ENCODE measurements at regions not wholly inside any gene's neighbourhood (a gene's known extent, or its start where the extent isn't known, plus 50 kb on each side); places are given as distances from the start of the nearest gene placed in this dataset.

DNA sequence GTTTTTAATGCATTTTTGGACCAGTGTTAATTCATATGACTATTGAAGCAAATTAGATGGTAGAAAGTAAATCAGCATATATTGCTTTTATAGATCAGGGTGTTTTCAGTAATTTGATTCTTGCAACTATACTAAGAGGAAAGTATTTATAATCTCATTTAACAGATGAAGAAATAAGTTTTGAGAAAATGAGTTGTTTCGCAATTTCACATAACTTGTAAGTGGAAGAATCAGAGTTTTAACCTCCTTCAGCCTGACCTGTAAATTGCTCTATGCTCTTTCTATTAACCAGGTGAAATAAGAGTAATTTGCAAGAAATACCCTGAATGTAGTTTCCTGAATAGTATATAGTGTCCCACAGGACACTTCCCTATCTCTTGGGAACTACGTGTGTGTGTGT lies 1106.8 kb upstream of the RAG2 start:
- ATAC-seq = no peak

DNA sequence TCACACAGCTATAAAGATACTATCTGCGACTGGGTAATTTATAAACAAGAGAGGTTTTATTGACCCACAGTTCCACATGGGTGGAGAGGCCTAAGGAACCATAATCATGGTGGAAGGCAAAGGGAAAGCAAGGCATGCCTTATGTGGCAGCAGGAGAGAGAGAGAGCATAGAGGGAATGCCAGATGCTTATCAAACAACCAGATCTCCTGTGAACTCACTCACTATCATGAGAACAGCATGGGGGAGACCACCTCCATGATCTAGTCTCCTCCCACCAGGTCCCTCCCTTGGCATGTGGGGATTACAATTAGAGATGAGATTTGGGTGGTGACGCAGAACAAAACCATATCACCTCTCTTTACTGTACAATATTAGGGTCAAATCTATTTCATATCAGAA lies 1101.6 kb upstream of the RAG2 start:
- ATAC-seq = no peak

DNA sequence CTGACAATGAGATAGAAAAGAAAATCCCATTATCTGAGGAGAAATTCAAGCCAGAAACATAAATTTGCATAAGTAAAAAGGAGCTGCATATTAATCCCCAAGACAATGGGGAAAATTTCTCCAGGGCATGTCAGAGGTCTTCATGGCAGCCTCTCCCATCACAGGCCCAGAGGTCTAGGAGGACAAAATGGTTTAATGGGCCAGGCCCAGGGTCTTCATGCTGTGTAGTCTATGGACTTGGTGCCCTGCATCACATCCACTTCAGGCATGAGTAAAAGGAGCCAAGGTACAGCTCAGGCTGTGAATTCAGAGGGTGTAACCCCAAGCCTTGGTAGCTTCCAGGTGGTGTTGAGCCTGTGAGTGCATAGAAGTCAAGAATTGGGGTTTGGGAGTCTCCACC lies 1097.2 kb upstream of the RAG2 start:
- ATAC-seq = no peak

DNA sequence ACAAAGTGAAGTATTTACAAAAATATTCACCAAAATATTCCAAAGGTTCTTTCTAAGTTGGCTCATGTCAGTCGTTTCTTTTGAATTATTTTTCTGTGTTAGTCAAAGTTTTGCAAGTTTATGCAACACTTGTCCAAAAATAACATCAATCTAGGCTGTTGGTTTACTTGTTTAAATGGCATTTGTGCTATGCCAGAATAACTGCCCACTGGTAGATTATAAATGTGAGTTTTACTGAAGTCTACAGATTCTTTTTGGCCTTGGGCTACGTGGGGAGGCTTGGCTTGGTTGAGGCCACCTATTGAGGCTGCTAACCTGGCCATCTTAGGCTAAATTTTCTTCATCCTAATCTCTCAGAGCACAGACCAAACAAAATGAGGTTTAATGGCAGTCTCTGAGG lies 1091.9 kb upstream of the RAG2 start:
- no peak for ATAC-seq

DNA sequence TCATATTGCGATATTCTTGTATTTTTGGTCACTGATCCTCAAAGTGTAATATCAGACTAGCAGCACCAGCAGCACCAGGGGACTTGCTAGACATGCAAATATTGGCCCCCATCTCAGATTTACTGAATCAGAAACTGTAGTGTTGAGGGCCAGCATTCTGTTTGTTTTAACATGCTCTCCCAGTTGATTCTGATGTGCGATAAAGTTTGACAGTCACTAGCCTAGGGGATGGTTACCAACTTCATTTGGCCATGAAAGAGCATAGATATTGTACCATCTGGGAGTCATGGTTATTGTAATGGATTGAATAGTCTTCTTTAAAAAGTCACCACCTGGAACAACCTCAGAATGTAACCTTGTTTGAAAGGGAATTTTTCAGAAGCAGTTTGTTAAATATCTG lies 1090.4 kb upstream of the RAG2 start:
- no peak for ATAC-seq

DNA sequence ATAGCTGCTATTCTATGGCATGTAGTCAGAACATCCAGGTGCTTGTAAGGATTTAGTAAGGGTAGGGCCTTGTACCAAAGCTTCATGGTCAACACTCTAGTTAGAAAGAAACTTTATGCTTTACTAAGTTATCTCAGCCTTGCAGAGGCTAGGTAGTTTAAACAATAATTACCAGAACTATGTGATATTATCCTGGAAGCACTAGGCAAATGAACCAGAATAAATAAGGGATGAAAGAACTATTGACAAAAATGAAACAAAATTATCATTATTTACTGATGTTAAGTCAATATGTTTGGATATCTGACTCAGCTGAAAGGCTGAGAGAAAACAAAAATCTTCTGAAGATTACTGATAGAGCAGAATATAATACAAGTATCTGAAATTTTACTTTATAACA lies 1089.1 kb upstream of the RAG2 start:
- no peak for ATAC-seq

DNA sequence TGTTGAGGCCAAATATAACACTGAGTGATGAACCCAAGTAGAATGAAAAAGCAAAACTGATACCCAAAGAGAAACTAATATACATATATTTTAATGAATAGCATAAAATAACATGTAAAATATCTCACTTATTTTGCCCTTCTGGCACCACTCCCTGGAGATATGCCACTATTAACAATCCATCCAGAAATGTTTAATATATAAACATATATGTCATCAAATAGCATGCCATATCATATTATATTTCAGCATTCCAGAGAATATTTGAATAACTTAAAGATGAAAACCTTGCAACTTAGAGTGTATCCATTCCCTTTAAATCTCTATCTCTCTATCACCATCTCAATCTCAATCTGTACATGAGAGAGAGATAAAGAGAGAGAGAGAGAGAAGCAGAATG lies 1073.3 kb upstream of the RAG2 start:
- ATAC-seq = no peak

DNA sequence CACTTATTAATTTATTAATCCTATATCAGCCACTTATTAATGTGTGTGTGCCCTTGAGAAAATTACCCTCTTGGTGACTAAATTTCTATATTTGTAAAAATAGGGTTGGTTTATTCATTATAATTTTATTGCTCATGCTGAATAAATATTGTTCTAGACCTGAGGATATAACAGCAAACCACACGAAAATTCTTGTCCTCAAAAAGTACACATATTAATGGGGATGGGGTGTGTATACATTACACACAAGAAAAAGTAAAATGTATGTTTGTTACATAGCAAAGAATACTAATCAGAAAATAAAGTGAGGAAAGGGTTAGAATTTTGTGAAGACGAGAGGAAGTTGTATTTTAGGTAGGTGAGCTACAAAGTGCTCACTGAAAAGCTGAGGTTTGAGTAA lies 1068.9 kb upstream of the RAG2 start:
- ATAC-seq = no peak

DNA sequence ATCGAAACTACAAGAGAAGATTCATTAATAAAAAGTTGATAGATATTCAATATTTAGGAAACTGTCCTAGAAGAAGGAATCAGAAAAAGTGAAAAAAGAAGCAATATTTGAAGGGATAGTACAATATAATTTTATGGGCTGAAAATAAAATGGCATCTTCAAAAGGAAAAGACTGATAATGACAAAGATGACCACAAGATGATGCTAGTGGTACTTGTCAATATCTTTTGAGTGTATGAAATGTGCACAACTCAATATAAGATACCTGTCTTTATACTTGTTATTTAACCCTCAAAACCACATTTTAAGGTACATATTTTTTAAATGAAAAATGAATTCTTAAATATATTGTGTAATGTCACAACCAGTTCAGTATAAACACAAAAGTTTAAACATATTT lies 1059.6 kb upstream of the RAG2 start:
- ATAC-seq = no peak

DNA sequence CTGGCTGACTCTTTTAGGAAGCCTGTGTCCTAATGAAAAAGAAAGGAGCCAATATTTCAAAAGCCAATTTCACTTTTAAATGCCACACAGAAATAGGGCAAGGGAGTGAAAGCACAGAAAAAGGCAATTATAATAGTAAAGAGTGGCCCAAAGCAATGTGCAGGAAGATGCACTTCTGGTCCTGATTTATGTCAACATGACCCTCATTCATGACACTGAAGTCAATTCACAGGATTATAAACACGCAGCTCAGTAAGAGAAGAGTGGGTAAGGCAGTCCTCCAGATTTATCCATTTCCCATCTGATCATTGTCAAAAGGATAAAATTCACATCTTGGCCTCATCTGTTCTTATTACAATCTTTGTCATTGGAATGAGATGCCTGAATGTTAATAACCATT lies 1049.7 kb upstream of the RAG2 start:
- ATAC-seq = no peak

DNA sequence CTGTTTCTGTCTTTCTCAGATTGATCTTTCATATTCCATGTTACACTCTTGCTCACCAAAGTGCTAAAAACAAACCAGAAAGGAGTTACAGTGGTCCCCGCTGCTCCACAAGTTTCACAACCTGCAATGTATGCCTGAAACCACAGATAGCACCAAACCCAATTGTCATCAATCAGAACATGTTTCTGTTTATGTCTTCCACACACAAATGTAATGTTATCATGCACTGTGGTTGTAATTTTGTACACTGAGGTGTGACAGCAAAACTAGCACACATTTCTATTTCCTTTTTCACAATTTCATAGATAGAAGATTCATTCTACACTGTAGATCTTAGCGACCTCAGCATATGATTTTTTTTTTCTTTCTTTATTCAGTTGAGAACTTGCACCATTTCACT lies 1045.9 kb upstream of the RAG2 start:
- ATAC-seq = no peak

DNA sequence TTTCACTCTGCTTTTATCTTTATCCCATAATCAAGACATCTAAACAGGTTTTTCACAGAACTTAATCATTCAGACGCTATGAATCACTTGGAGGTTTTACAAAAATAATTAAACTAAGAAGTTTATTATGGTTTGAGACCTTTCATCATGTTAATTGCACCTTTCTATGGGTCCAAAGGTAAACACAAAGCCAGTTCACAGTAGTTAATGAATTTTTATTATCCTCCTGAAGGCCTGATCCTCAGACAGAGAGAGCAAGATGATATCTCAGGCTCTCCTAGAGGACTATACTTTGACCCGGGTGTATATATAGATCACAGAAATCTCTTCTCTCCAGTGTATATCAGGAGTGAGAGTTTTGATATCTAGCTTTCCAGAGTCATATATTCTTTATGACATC lies 1044.3 kb upstream of the RAG2 start:
- ATAC-seq = no peak

DNA sequence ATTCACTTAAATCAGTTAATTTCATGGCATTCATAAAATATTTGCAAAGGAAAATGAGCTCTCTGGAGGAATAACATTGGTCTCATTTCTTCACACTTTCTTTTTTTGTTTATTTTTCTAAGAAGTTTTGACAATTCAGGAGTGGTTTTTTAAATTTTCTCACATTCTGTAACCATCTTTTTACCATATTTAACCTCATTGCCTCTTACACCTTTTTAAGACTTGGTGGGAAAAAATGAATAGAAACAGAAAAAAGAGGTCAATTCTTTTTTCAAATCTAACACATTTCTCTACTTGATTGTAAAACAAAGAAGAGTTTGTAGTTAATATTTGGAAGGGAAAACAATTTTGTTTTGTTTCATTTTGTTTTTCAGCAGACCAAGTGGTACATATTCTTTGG lies 1034.7 kb upstream of the RAG2 start:
- no peak for ATAC-seq

DNA sequence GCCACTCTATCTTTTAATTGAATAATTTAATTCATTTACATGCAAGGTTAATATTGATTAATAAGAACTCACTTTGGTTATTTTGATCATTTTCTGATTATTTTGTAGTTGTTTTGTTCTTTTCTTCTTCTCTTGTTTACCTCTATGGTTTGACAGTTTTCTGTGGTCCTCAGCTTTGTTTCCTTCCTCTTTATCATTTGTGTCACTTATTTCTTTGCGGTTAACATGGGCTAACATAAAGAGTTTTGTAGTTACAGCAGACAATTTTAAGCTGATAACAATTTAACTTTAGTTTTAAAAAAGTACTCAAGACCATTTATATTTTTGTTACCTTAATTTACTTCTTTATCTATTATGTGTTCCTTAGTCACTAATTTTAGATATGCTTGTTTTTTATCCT lies 1032.8 kb upstream of the RAG2 start:
- ATAC-seq = no peak

DNA sequence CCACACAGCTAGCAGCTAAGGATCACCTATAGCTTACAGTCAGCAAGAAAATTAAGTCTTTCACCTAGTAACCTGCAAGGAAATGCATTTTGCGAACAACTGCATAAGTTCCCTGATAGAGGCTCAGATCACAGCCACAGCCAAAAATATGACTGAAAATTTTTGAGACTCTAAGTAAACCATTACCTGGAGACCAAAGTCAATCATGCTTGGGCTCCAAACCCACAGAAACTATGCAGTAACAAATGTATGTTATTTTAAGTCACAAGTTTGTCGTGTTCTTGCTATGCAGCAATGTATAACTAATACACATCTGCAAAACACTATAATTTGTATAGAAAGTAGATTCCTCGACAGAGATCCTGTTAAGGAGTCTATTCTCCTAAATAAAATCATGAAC lies 1025.7 kb upstream of the RAG2 start:
- no peak for ATAC-seq

DNA sequence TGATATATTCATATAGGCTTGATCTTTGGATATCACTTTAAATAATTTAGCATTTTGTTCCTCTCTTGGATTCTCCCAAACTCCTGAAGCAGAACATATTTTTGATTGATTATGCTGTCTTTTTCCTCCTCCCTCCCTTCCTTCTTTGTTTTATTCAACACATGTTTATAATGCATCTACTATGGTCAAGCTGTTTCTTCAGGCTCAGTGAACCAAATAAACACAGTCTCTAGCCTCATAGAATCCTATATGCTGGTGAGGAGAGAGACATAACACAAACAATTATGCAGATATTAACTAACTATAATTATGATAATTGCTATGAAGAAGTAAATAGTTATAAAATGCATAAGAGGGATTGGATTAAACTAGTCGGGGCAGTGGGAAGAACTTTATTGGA lies 1023.6 kb upstream of the RAG2 start:
- ATAC-seq = no peak

DNA sequence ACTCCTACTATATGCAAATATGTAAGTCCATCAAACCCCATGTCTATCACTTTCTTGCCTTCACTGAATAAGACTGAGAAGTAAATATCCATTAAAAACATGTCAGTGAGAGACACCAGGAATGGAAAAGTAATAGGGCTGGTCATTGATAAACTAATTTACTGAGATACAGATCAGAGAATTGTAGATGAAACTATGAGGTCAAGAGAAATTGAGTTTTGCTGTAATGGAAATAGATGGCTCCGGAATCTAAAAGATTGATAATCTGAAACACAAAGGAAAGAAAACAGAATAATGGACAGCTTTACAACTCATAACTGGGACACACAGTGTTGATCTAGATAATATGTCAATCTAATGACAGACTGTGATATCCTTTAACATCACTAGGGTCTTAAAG lies 1018.3 kb upstream of the RAG2 start:
- ATAC-seq = no peak

DNA sequence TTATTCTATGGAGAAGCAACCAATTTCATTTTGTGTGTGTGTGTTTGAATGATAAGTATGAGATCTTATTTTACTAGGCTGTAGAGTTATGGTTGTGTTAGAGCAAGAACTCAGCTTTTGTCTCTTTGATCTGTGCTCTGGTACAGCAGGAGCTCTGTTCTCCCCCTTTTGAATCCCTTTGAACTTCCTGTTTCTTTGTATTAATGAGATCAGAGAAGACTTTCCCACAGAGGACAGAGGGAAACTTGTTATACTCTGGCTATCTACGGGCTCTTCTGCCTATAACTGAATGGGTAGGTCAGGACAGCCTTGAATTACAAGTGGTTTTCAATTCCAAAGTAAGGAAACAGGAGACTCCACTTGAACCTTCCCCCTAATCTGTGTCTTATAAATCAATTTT lies 1015.0 kb upstream of the RAG2 start:
- ATAC-seq = no peak

DNA sequence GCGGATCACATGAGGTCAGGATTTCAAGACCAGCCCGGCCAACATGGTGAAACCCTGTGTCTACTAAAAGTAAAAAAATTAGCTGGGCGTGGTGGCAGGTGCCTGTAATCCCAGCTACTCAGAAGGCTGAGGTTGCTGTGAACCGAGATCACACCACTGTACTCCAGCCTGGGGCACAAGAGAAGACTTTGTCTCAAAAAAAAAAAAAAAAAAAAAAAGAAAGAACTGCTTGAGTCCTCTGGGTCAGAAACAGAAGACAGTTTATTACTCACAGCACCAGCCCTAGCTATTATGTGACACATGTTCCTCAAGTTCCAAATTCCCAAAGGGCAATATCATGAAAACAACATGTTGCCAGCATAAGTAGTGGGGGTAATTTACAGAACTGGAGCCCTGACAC lies 1014.1 kb upstream of the RAG2 start:
- no peak for ATAC-seq

DNA sequence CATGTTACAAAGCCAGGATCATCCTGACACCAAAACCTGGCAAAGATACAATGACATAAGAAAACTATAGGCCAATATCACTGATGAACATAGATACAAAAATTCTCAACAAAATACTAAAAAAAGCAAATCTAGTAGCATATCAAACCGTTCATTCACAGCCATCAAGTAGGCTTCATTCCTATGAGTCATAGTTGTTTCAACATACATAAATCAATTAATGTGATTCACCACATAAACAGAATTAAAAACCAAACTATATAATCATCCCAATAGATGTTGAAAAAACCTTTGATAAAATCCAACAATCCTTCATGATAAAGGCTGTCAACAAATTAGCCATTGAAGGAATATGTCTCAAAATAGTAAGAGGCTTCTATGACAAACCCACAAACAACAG lies 1007.2 kb upstream of the RAG2 start:
- ATAC-seq = no peak

DNA sequence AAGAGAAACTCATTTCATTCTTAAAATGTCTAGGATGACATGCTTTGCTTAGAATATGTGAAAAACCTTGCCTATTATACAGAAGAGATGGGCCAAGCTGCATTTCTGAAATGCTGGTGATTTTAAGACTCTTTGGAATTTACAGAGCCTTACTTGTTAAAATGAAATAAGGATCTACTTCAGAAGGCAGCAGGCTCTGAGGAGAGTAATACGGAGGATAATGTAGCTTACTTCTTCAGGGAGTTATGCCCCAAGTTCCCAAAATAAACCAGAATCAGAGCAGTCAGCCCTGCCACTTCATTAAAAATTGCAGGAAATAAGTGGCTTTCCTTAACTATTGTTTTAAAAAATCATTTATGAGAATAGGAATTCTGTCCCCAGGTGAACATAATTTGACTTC lies 1000.3 kb upstream of the RAG2 start:
- ATAC-seq = no peak

DNA sequence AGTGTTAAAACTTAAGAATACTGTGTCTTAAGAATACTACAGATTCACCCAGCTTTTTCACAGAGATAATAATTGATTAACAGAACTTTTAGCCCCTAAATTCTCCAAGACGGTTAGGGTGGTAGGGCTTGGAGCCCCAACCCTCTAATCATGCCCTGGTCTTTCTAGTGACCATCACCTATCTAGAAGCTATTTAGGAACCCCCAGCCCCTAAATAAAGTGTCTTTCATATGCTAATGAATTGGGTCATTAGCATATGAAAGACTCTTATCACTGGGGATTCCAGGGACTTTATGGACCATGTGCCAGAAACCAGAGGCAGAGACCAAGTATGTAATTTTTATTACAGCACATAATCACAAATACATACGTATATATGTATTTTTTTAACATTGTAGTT lies 999.7 kb upstream of the RAG2 start:
- ATAC-seq = no peak

DNA sequence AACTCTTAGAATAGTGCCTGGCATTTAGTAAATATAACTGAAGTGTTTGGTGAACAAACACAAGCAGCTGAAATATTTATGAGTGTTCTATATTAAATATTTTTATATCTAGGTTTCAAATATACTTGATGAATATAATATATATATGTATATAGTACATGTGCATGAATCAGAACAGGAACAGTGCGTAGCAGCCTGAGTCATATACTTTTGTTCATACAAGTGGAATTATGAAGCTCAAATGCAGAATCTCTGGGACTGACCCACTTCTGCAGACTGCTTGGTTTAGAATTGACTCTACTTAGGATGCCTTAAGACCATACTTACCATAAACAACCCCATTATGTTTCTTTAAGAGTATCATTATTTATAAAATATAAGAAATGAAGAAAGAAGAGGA lies 997.8 kb upstream of the RAG2 start:
- no peak for ATAC-seq

DNA sequence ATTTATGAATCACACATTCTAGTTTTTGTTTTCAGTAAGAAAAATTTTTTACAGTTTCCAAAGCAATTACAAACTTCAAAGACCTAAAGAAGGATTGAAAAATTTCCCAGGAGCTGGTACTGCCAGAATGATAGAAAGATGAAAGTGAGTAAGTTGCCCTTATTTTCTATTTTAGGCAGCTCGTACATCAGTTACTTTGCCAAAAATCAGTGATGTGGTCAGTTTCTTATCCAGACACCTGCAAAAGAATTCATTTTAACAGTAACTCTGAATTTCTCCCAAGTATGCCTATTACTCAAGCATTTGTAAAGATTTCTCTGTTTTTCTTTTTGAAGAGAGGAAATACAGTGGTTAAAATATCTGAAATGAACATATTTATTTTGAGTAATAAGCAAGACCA lies 976.3 kb upstream of the RAG2 start:
- no peak for ATAC-seq

DNA sequence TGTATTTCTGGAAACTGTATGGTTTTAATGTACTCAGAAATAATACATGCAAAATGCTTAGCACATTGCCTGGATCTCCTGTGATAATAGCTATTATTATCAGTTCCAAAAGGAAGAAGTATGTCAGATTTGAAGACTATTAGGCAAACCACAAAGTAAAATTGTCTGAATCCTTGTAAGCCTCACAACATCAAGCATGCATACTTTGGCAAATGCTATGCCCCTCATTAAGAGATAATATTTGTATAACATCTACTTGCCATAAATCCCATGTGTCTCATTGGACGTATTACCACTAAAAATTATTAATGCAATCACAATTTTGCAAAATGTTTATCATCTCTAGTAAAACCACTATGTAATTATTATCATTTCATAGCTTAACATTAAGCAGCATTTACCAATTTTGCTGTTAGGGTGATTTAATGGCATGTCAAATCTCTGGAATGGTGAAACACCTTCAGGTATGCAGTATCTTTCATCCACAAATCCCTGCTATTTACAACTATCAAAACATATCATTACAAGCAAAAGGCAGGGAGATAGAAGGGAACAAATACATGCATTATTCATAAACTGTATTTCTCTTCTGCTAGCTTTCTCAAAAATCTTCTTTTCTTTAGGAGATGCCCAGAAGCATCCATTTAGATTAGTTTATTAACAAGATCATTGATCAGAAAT lies 974.6 kb upstream of the RAG2 start:
- ATAC-seq = no peak

DNA sequence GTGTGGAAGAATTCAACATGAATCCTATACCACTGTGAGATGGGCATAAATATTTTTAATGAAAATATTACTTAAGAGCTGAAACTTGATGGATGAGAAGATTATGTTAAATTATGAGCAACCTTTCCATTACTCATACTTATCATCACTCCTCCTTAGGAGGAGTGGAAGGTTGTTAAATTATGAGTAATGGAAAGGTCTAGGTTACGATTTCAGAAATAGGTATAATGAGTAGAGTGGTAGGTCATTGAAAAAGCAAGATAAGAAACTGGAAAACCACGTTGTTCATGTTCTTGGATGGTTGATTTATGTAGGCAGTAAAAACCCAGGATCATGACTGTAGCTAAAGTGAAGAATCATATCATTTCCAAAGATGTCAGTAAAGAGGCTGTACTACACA lies 973.2 kb upstream of the RAG2 start:
- ATAC-seq = no peak
